ENCODE measurements at regions not wholly inside any gene's neighbourhood (a gene's known extent, or its start where the extent isn't known, plus 50 kb on each side); places are given as distances from the start of the nearest gene placed in this dataset.

GRCh38 chr12:90548595-90548994 is 406.4 kb downstream of the CCER1 start:
- TF ChIP-seq, protein P1, sequence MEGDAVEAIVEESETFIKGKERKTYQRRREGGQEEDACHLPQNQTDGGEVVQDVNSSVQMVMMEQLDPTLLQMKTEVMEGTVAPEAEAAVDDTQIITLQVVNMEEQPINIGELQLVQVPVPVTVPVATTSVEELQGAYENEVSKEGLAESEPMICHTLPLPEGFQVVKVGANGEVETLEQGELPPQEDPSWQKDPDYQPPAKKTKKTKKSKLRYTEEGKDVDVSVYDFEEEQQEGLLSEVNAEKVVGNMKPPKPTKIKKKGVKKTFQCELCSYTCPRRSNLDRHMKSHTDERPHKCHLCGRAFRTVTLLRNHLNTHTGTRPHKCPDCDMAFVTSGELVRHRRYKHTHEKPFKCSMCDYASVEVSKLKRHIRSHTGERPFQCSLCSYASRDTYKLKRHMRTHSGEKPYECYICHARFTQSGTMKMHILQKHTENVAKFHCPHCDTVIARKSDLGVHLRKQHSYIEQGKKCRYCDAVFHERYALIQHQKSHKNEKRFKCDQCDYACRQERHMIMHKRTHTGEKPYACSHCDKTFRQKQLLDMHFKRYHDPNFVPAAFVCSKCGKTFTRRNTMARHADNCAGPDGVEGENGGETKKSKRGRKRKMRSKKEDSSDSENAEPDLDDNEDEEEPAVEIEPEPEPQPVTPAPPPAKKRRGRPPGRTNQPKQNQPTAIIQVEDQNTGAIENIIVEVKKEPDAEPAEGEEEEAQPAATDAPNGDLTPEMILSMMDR (IDR thresholded peaks at IDR 0.05): no peak
- TF ChIP-seq POLR2AphosphoS5 (IDR thresholded peaks at IDR 0.05): no peak
